SK-N-SH (cell line): ENCODE measurements at regions not wholly inside any gene's neighbourhood (a gene's known extent, or its start where the extent isn't known, plus 50 kb on each side); places are given as distances from the start of the nearest gene placed in this dataset.
"Not testable (repeated sequence)": the region's sequence is repeated elsewhere in the genome, so short reads cannot be mapped to it uniquely, and the experiment has no call there.

ENCODE experiments used
- CTCF ChIA-PET: fragments of 300-600, 350-600 bp; formaldehyde crosslinking; extraction: SDS; loops from one replicate; lab custom pipeline; 2021; lab: Yijun Ruan, JAX
- POLR2A ChIA-PET: fragments of 350-600 bp; sonication (Branson Sonifier 250); formaldehyde crosslinking; extraction: SDS; loops from one replicate; lab custom pipeline; 2020; ENCODE audit warnings: antibody characterized with exemption, inconsistent platforms; lab: Yijun Ruan, JAX
- DNase-seq: peaks from one replicate; pipeline ENCODE4 v3.0.0; 2012
- H2AFZ ChIP-seq: fragments of 200-600 bp; sonication (generic); 2 replicates; pipeline ENCODE4 v1.8.1; 2016; ENCODE audit warnings: antibody characterized with exemption, mild to moderate bottlenecking, low read depth
- H3F3A ChIP-seq: fragments of 200-600 bp; sonication (generic); replicated peaks from 2 replicates; pipeline ENCODE3; 2016; ENCODE audit warnings: antibody characterized with exemption, mild to moderate bottlenecking; ENCODE audit not compliant: insufficient read depth
- H3K27ac ChIP-seq, 2 experiments: fragments of 200-500 bp in 1 of 2; fragments of 200-600 bp in 1 of 2; sonication (Bioruptor generic) in 1 of 2; sonication (generic), shearing (Covaris generic) in 1 of 2; 2 replicates each; pipeline versions ENCODE4 v1.5.1 to v1.6.1; 2014 to 2016; ENCODE audit warnings: low read depth in 2 of 2, inconsistent platforms in 1 of 2, low read length in 1 of 2, mild to moderate bottlenecking in 1 of 2, mixed read lengths in 1 of 2
- H3K27me3 ChIP-seq: fragments of 200-600 bp; sonication (generic), shearing (Covaris generic); 2 replicates; pipeline ENCODE4 v1.6.1; 2016; ENCODE audit warnings: mixed run types; ENCODE audit not compliant: insufficient read depth
- H3K36me3 ChIP-seq, 2 experiments: fragments of 200-500 bp in 1 of 2; fragments of 200-600 bp in 1 of 2; sonication (Bioruptor generic) in 1 of 2; sonication (generic) in 1 of 2; replicated peaks in 1 of 2; 2 replicates each; pipeline versions ENCODE3 to v1.5.1; 2014 to 2016; ENCODE audit warnings: low read length in 1 of 2, mild to moderate bottlenecking in 1 of 2; ENCODE audit not compliant: insufficient read depth in 2 of 2, control insufficient read depth in 1 of 2
- H3K4me1 ChIP-seq, 2 experiments: fragments of 200-500 bp in 1 of 2; fragments of 200-600 bp in 1 of 2; sonication (Bioruptor generic) in 1 of 2; sonication (generic), shearing (Covaris generic) in 1 of 2; 2 replicates each; pipeline versions ENCODE4 v1.5.1 to v1.6.1; 2014 to 2016; ENCODE audit warnings: low read depth in 1 of 2, low read length in 1 of 2, mixed run types in 1 of 2; ENCODE audit not compliant: insufficient read depth in 2 of 2, control insufficient read depth in 1 of 2
- H3K4me2 ChIP-seq: fragments of 200-600 bp; sonication (generic), shearing (Covaris generic); 2 replicates; pipeline ENCODE4 v1.6.1; 2017; ENCODE audit warnings: mixed run types
- H3K4me3 ChIP-seq, 2 experiments: fragments of 200-500 bp in 1 of 2; fragments of 200-600 bp in 1 of 2; sonication (Bioruptor generic) in 1 of 2; sonication (generic), shearing (Covaris generic) in 1 of 2; 2 replicates each; pipeline versions ENCODE4 v1.5.1 to v1.8.1; 2014 to 2016; ENCODE audit warnings: low read depth in 2 of 2, inconsistent platforms in 1 of 2, low read length in 1 of 2, mild to moderate bottlenecking in 1 of 2, mixed read lengths in 1 of 2, moderate library complexity in 1 of 2
- H3K79me2 ChIP-seq: fragments of 200-600 bp; sonication (generic); 2 replicates; pipeline ENCODE4 v1.8.1; 2017; ENCODE audit warnings: mild to moderate bottlenecking; ENCODE audit not compliant: insufficient read depth
- H3K9ac ChIP-seq: fragments of 200-600 bp; sonication (generic); 2 replicates; pipeline ENCODE4 v1.6.1; 2017; ENCODE audit warnings: mixed run types
- H3K9me2 ChIP-seq: fragments of 200-600 bp; sonication (generic); 2 replicates; pipeline ENCODE4 v1.6.1; 2017; ENCODE audit warnings: mixed run types
- H3K9me3 ChIP-seq: fragments of 200-600 bp; sonication (generic); 2 replicates; pipeline ENCODE4 v1.6.1; 2017; ENCODE audit warnings: mixed run types, mild to moderate bottlenecking, moderate library complexity
- H4K20me1 ChIP-seq: fragments of 200-600 bp; sonication (generic); 2 replicates; pipeline ENCODE4 v1.6.1; 2017; ENCODE audit warnings: mild to moderate bottlenecking, mixed run types; ENCODE audit not compliant: insufficient read depth
- EP300 ChIP-seq, 2 experiments: IDR thresholded peaks; 2 replicates each; pipeline versions ENCODE4 v1.4.0 to v1.6.1; 2012; ENCODE audit warnings: borderline replicate concordance in 1 of 2, low read depth in 1 of 2, low read length in 1 of 2
- FOXM1 ChIP-seq: IDR thresholded peaks from 2 replicates; pipeline ENCODE4 v1.4.0; 2012; ENCODE audit warnings: low read depth, mild to moderate bottlenecking
- GABPA ChIP-seq: IDR thresholded peaks from 2 replicates; pipeline ENCODE4 v1.4.0; 2012; ENCODE audit warnings: low read depth, mild to moderate bottlenecking
- JUND ChIP-seq: IDR thresholded peaks from 2 replicates; pipeline ENCODE4 v1.4.0; 2012
- MEF2A ChIP-seq: IDR thresholded peaks from 2 replicates; pipeline ENCODE4 v1.4.0; 2012; ENCODE audit warnings: low read depth, borderline replicate concordance
- MXI1 ChIP-seq: IDR thresholded peaks from 2 replicates; pipeline ENCODE4 v1.6.1; 2012; ENCODE audit warnings: mild to moderate bottlenecking, low read depth, low read length, improper control_type of control experiment
- NRF1 ChIP-seq: IDR thresholded peaks from 2 replicates; pipeline ENCODE4 v1.6.1; 2012; ENCODE audit warnings: low read depth, mild to moderate bottlenecking, low read length
- RAD21 ChIP-seq: IDR thresholded peaks from 2 replicates; pipeline ENCODE4 v1.6.1; 2012; ENCODE audit warnings: mild to moderate bottlenecking, low read length
- RCOR1 ChIP-seq: fragments of 150-350 bp; IDR thresholded peaks from 2 replicates; pipeline ENCODE4 v1.6.1; 2017; ENCODE audit warnings: antibody characterized with exemption, low read length
- SIN3A ChIP-seq: IDR thresholded peaks from 2 replicates; pipeline ENCODE4 v1.6.1; 2012; ENCODE audit warnings: low read depth, mild to moderate bottlenecking, low read length, moderate library complexity, borderline replicate concordance
- TCF12 ChIP-seq: IDR thresholded peaks from 2 replicates; pipeline ENCODE4 v1.4.0; 2012
- TEAD4 ChIP-seq: IDR thresholded peaks from 2 replicates; pipeline ENCODE4 v1.4.0; 2012; ENCODE audit warnings: mild to moderate bottlenecking, borderline replicate concordance; ENCODE audit not compliant: insufficient read depth
- USF1 ChIP-seq: IDR thresholded peaks from 2 replicates; pipeline ENCODE4 v1.4.0; 2012; ENCODE audit warnings: low read depth, borderline replicate concordance
- WGBS: methylation state at CpG from one replicate; pipeline ENCODE4 v1.1.6; 2017; ENCODE audit warnings: low lambda C conversion rate; 5-methylcytosine and 5-hydroxymethylcytosine counted together
- TF ChIP-seq, protein P1 (sequence below): IDR thresholded peaks from 2 replicates; pipeline ENCODE4 v1.6.1; 2012; ENCODE audit warnings: mild to moderate bottlenecking, low read depth, low read length, moderate library complexity

GRCh38 chr9:81028504-81028903 is 660.8 kb downstream of the TLE1 start (continued):
- TF ChIP-seq, protein P1, sequence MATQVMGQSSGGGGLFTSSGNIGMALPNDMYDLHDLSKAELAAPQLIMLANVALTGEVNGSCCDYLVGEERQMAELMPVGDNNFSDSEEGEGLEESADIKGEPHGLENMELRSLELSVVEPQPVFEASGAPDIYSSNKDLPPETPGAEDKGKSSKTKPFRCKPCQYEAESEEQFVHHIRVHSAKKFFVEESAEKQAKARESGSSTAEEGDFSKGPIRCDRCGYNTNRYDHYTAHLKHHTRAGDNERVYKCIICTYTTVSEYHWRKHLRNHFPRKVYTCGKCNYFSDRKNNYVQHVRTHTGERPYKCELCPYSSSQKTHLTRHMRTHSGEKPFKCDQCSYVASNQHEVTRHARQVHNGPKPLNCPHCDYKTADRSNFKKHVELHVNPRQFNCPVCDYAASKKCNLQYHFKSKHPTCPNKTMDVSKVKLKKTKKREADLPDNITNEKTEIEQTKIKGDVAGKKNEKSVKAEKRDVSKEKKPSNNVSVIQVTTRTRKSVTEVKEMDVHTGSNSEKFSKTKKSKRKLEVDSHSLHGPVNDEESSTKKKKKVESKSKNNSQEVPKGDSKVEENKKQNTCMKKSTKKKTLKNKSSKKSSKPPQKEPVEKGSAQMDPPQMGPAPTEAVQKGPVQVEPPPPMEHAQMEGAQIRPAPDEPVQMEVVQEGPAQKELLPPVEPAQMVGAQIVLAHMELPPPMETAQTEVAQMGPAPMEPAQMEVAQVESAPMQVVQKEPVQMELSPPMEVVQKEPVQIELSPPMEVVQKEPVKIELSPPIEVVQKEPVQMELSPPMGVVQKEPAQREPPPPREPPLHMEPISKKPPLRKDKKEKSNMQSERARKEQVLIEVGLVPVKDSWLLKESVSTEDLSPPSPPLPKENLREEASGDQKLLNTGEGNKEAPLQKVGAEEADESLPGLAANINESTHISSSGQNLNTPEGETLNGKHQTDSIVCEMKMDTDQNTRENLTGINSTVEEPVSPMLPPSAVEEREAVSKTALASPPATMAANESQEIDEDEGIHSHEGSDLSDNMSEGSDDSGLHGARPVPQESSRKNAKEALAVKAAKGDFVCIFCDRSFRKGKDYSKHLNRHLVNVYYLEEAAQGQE: no peak
- TF ChIP-seq RAD21: no peak
- TF ChIP-seq EP300 (IDR thresholded peaks at IDR 0.05; ENCODE audit: borderline replicate concordance in 1 of 2, low read depth in 1 of 2, low read length in 1 of 2): peak in 1 of 2 experiments; percentile 85; a peak in 2 of 4 replicates
- TF ChIP-seq FOXM1: no peak
- no peak for TF ChIP-seq USF1
- no peak for TF ChIP-seq GABPA
- TF ChIP-seq TEAD4: peak; percentile 92
- TF ChIP-seq MEF2A: peak; percentile 82

- Histone ChIP-seq H3K36me3 (no peaks in the 10 kb centered on the region), H3K4me1 (no peaks in the 10 kb centered on the region), H4K20me1 (no peaks in the 10 kb centered on the region), H3K27me3 (no peaks in the 10 kb centered on the region), H3F3A (peaks cover 3% of the 10 kb centered on the region), H3K4me3 (no peak overlapping the region), H3K9me3 (no peaks in the 10 kb centered on the region), H2AFZ (no peak overlapping the region), H3K9me2 (no peaks in the 10 kb centered on the region), H3K9ac (no peak overlapping the region), H3K4me2 (no peak overlapping the region), H3K27ac (no peak overlapping the region)
- WGBS: 67% methylated on average over 3 of the region's 3 CpGs
- DNase-seq: no peak
- POLR2A ChIA-PET: no interaction called here
- CTCF ChIA-PET: no interaction called here
- no peak for TF ChIP-seq TEAD4
- no peak for TF ChIP-seq MXI1
- no peak for TF ChIP-seq SIN3A
- TF ChIP-seq RCOR1: no peak
- no peak for TF ChIP-seq JUND
- no peak for TF ChIP-seq NRF1
- TF ChIP-seq MEF2A: no peak
- no peak for TF ChIP-seq GABPA
- TF ChIP-seq, protein P1: no peak
- no peak for TF ChIP-seq EP300 (IDR thresholded peaks at IDR 0.05; ENCODE audit: borderline replicate concordance in 1 of 2, low read depth in 1 of 2, low read length in 1 of 2)
- no peak for TF ChIP-seq TCF12
- TF ChIP-seq, all 33 proteins: peak for 0
- no peaks in the 10 kb centered on the region for H3K79me2 ChIP-seq
Observed at GRCh38 chr9:81022177-81022576, 667.2 kb downstream of the TLE1 start.

DNA sequence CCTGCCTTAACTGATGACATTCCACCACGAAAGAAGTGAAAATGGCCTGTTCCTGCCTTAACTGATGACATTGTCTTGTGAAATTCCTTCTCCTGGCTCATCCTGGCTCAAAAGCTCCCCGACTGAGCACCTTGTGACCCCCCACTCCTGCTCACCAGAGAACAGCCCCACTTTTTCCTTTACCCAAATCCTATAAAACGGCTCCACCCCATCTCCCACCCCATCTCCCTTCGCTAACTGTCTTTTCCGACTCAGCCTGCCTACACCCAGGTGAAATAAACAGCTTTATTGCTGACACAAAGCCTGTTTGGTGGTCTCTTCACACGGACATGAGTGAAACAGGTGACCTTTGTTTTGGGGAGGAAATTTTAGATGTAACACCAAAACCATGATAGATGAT is 674.4 kb downstream of the TLE1 start:
- POLR2A ChIA-PET: not testable (repeated sequence)

GRCh38 chr9:81013191-81013590 is 676.2 kb downstream of the TLE1 start:
- H3K36me3 ChIP-seq, DNase-seq, CTCF ChIA-PET, H3K27me3 ChIP-seq, H3K4me1 ChIP-seq, H3K4me2 ChIP-seq, POLR2A ChIA-PET, H3K4me3 ChIP-seq, H3F3A ChIP-seq, H3K79me2 ChIP-seq, H3K9ac ChIP-seq, H3K9me2 ChIP-seq, H3K27ac ChIP-seq, H2AFZ ChIP-seq, H4K20me1 ChIP-seq, H3K9me3 ChIP-seq: not testable (repeated sequence)
- 78% methylated on average over 3 of the region's 3 CpGs for WGBS

More for the DNA sequence above, 674.4 kb downstream of the TLE1 start:
- H3K4me1 ChIP-seq, CTCF ChIA-PET, H3K36me3 ChIP-seq, H3K9ac ChIP-seq, H3F3A ChIP-seq, H4K20me1 ChIP-seq, H3K27me3 ChIP-seq, H3K79me2 ChIP-seq, H3K9me2 ChIP-seq, H3K4me2 ChIP-seq, H3K27ac ChIP-seq, H2AFZ ChIP-seq, H3K4me3 ChIP-seq, DNase-seq, H3K9me3 ChIP-seq: not testable (repeated sequence)
- WGBS: 58% methylated on average over 6 of the region's 6 CpGs
